H9 (cell line): ENCODE measurements at regions not wholly inside any gene's neighbourhood (a gene's known extent, or its start where the extent isn't known, plus 50 kb on each side); places are given as distances from the start of the nearest gene placed in this dataset.
"Not testable (repeated sequence)": the region's sequence is repeated elsewhere in the genome, so short reads cannot be mapped to it uniquely, and the experiment has no call there.

Experiments used
- DNase-seq: peaks from one replicate; pipeline ENCODE4 v3.0.0-alpha.2; 2017
- H2AFZ ChIP-seq: one replicate; pipeline ENCODE4 v1.6.1; 2013; ENCODE audit warnings: mild to moderate bottlenecking, low read length, control low read depth, moderate library complexity
- H2AK5ac ChIP-seq: 2 replicates; pipeline ENCODE4 v1.6.1; 2013; ENCODE audit warnings: low read length, control low read depth, mixed read lengths; ENCODE audit not compliant: insufficient read length
- H2BK120ac ChIP-seq: one replicate; pipeline ENCODE4 v1.6.1; 2013; ENCODE audit warnings: low read depth, mild to moderate bottlenecking, low read length, control low read depth, inconsistent platforms; ENCODE audit not compliant: poor library complexity, severe bottlenecking
- H2BK12ac ChIP-seq: 2 replicates; pipeline ENCODE4 v1.6.1; 2013; ENCODE audit warnings: low read length, control low read depth, mixed read lengths, low read depth; ENCODE audit not compliant: insufficient read length
- H2BK15ac ChIP-seq: 2 replicates; pipeline ENCODE4 v1.6.1; 2013; ENCODE audit warnings: low read depth, low read length, control low read depth
- H2BK20ac ChIP-seq: one replicate; pipeline ENCODE4 v1.6.1; 2013; ENCODE audit warnings: low read depth, mild to moderate bottlenecking, low read length, control low read depth, inconsistent platforms; ENCODE audit not compliant: poor library complexity, severe bottlenecking
- H2BK5ac ChIP-seq: 2 replicates; pipeline ENCODE4 v1.6.1; 2013; ENCODE audit warnings: low read length, control low read depth, mixed read lengths; ENCODE audit not compliant: insufficient read length
- H3K14ac ChIP-seq: 2 replicates; pipeline ENCODE4 v1.6.1; 2013; ENCODE audit warnings: low read length, control low read depth; ENCODE audit not compliant: insufficient read depth
- H3K18ac ChIP-seq: 2 replicates; pipeline ENCODE4 v1.6.1; 2013; ENCODE audit warnings: low read depth, mild to moderate bottlenecking, mixed read lengths, low read length, control low read depth; ENCODE audit not compliant: insufficient read length
- H3K23ac ChIP-seq: 2 replicates; pipeline ENCODE4 v1.6.1; 2013; ENCODE audit warnings: low read length, control low read depth, mixed read lengths, low read depth; ENCODE audit not compliant: insufficient read length
- H3K23me2 ChIP-seq: 2 replicates; pipeline ENCODE4 v1.6.1; 2013; ENCODE audit warnings: low read depth, mild to moderate bottlenecking, mixed read lengths, low read length, control low read depth; ENCODE audit not compliant: insufficient read length, poor library complexity, severe bottlenecking
- H3K27ac ChIP-seq: 2 replicates; pipeline ENCODE4 v1.5.1; 2013; ENCODE audit warnings: low read length, control low read depth, mixed read lengths, low read depth; ENCODE audit not compliant: insufficient read length
- H3K27me3 ChIP-seq: 2 replicates; pipeline ENCODE4 v1.6.1; 2013; ENCODE audit warnings: low read length, control low read depth, inconsistent platforms; ENCODE audit not compliant: insufficient read depth
- H3K4ac ChIP-seq: 2 replicates; pipeline ENCODE4 v1.6.1; 2013; ENCODE audit warnings: low read depth, mild to moderate bottlenecking, control low read depth, inconsistent platforms, low read length, moderate library complexity
- H3K4me1 ChIP-seq: 2 replicates; pipeline ENCODE4 v1.6.1; 2013; ENCODE audit warnings: low read length, control low read depth, inconsistent platforms; ENCODE audit not compliant: insufficient read depth
- H3K4me2 ChIP-seq: 2 replicates; pipeline ENCODE4 v1.6.1; 2013; ENCODE audit warnings: low read length, control low read depth, mixed read lengths; ENCODE audit not compliant: insufficient read length, insufficient read depth
- H3K56ac ChIP-seq: 2 replicates; pipeline ENCODE4 v1.6.1; 2013; ENCODE audit warnings: low read depth, mild to moderate bottlenecking, mixed read lengths, low read length, control low read depth; ENCODE audit not compliant: insufficient read length
- H3K79me1 ChIP-seq: 2 replicates; pipeline ENCODE4 v1.6.1; 2013; ENCODE audit warnings: low read depth, mild to moderate bottlenecking, moderate library complexity, low read length, control low read depth, inconsistent platforms; ENCODE audit not compliant: insufficient read depth, poor library complexity, severe bottlenecking
- H3K79me2 ChIP-seq: 2 replicates; pipeline ENCODE4 v1.6.1; 2013; ENCODE audit warnings: low read length, control low read depth, inconsistent platforms; ENCODE audit not compliant: insufficient read depth
- H3K9ac ChIP-seq: 2 replicates; pipeline ENCODE4 v1.6.1; 2013; ENCODE audit warnings: low read length, control low read depth, mixed read lengths; ENCODE audit not compliant: insufficient read length; ENCODE audit errors: extremely low read depth
- H3K9me3 ChIP-seq: one replicate; pipeline ENCODE4 v1.6.1; 2013; ENCODE audit warnings: low read depth, low read length, inconsistent platforms; ENCODE audit not compliant: control insufficient read depth
- H3T11ph ChIP-seq: one replicate; pipeline ENCODE4 v1.6.1; 2013; ENCODE audit warnings: mild to moderate bottlenecking, low read length, control low read depth, inconsistent platforms
- H4K20me1 ChIP-seq: one replicate; pipeline ENCODE4 v1.6.1; 2013; ENCODE audit not compliant: control insufficient read depth, insufficient read length, insufficient read depth
- H4K5ac ChIP-seq: 2 replicates; pipeline ENCODE4 v1.6.1; 2013; ENCODE audit warnings: low read depth, mild to moderate bottlenecking, mixed read lengths, low read length, control low read depth; ENCODE audit not compliant: insufficient read length
- H4K8ac ChIP-seq: replicated peaks from 2 replicates; pipeline ENCODE4 v1.6.1; 2013; ENCODE audit warnings: low read length, control low read depth, mixed read lengths, low read depth; ENCODE audit not compliant: insufficient read length
- H4K91ac ChIP-seq: 2 replicates; pipeline ENCODE4 v1.6.1; 2013; ENCODE audit warnings: low read depth, mild to moderate bottlenecking, moderate library complexity, mixed read lengths, low read length, control low read depth; ENCODE audit not compliant: insufficient read length
- H3K27ac Mint-ChIP-seq, 3 experiments: 2 replicates in 2 of 3; 3 replicates in 1 of 3; pipeline ENCODE4 v1.8.0; 2020 to 2021; ENCODE audit warnings: mixed read lengths in 3 of 3, mild to moderate bottlenecking in 1 of 3, moderate library complexity in 1 of 3
- H3K27me3 Mint-ChIP-seq: 2 replicates; pipeline ENCODE4 v1.8.0; 2021; ENCODE audit warnings: low read depth, mild to moderate bottlenecking, moderate library complexity, mixed read lengths
- H3K36me3 Mint-ChIP-seq, 3 experiments: 2 replicates in 2 of 3; 3 replicates in 1 of 3; pipeline ENCODE4 v1.8.0; 2020 to 2021; ENCODE audit warnings: low read depth in 3 of 3, mixed read lengths in 3 of 3; ENCODE audit not compliant: insufficient read depth in 1 of 3
- H3K4me1 Mint-ChIP-seq, 2 experiments: 2 replicates each; pipeline ENCODE4 v1.8.0; 2020; ENCODE audit warnings: mixed read lengths in 2 of 2
- H3K4me3 Mint-ChIP-seq, 2 experiments: 2 replicates in 1 of 2; 3 replicates in 1 of 2; pipeline ENCODE4 v1.8.0; 2020 to 2021; ENCODE audit warnings: mild to moderate bottlenecking in 2 of 2, mixed read lengths in 2 of 2, moderate library complexity in 1 of 2
- H3K9me3 Mint-ChIP-seq, 2 experiments: 2 replicates in 1 of 2; 3 replicates in 1 of 2; pipeline ENCODE4 v1.8.0; 2020; ENCODE audit warnings: mild to moderate bottlenecking in 2 of 2, mixed read lengths in 2 of 2, moderate library complexity in 1 of 2
- CTCF ChIP-seq: fragments of 200-600 bp; sonication (generic); conservative IDR thresholded peaks from 3 replicates; pipeline ENCODE4 v1.8.0; 2021; ENCODE audit warnings: antibody characterized with exemption, mild to moderate bottlenecking
- WGBS: extraction: QIAGEN DNeasy Blood & Tissue Kit; methylation state at CpG from one replicate; pipeline ENCODE4 v1.1.7; 2013; ENCODE audit warnings: missing lambda C conversion rate, low lambda C conversion rate, mixed read lengths; ENCODE audit not compliant: insufficient read length; ENCODE audit errors: extremely low coverage; 5-methylcytosine and 5-hydroxymethylcytosine counted together

- Histone ChIP-seq H3K23me2 (no peaks in the 10 kb centered on the region), H3K23ac (no peak overlapping the region), H3K79me1 (no peaks in the 10 kb centered on the region), H3K9ac (no peak overlapping the region), H3K27ac (no peak overlapping the region), H4K91ac (no peak overlapping the region), H2BK20ac (no peak overlapping the region), H2BK12ac (no peak overlapping the region), H4K8ac (no peak overlapping the region), H3K27me3 (no peaks in the 10 kb centered on the region), H4K5ac (no peak overlapping the region), H3K56ac (no peak overlapping the region), H2BK120ac (no peak overlapping the region), H4K20me1 (no peaks in the 10 kb centered on the region), H3K79me2 (no peaks in the 10 kb centered on the region), H3T11ph (no peak overlapping the region), H2BK5ac (no peak overlapping the region), H3K9me3 (no peaks in the 10 kb centered on the region), H3K18ac (no peak overlapping the region), H3K4ac (no peak overlapping the region), H3K4me1 (no peaks in the 10 kb centered on the region), H3K14ac (no peak overlapping the region), H2AFZ (no peak overlapping the region), H2BK15ac (no peak overlapping the region), H3K4me2 (no peak overlapping the region), H2AK5ac (no peak overlapping the region)
- H3K36me3 Mint-ChIP-seq: no peaks in the 10 kb centered on the region; a peak in 1 of 7 replicates
- no peak overlapping the region for H3K27ac Mint-ChIP-seq
- no peak overlapping the region for H3K4me3 Mint-ChIP-seq
- no peak for DNase-seq
- TF ChIP-seq CTCF: no peak
- no CpG with 5 or more reads among the region's 2 CpGs for WGBS
- H3K27me3 Mint-ChIP-seq: no peaks in the 10 kb centered on the region
- H3K9me3 Mint-ChIP-seq: peaks cover 0 to 3% of the 10 kb centered on the region in 2 experiments; a peak in 2 of 5 replicates
- H3K4me1 Mint-ChIP-seq: no peaks in the 10 kb centered on the region
Measured at GRCh38 chr13:83761631-83762030, 120.6 kb downstream of the SLITRK1 start.

- H3K79me1 ChIP-seq, H3K18ac ChIP-seq, H3K4ac ChIP-seq, H3K4me2 ChIP-seq, H4K91ac ChIP-seq, H2AK5ac ChIP-seq, H3K4me1 ChIP-seq, H3K23me2 ChIP-seq, H3K4me1 Mint-ChIP-seq, H3K4me3 Mint-ChIP-seq, H2AFZ ChIP-seq, H3K9me3 Mint-ChIP-seq, H3K27me3 ChIP-seq, H4K5ac ChIP-seq, H4K8ac ChIP-seq, H3K27ac Mint-ChIP-seq, H3K27ac ChIP-seq, H2BK15ac ChIP-seq, H3K9ac ChIP-seq, H3K23ac ChIP-seq, H3T11ph ChIP-seq, H2BK12ac ChIP-seq, H3K79me2 ChIP-seq, H3K27me3 Mint-ChIP-seq, H2BK20ac ChIP-seq, H3K14ac ChIP-seq, H2BK120ac ChIP-seq, H3K56ac ChIP-seq, H4K20me1 ChIP-seq, DNase-seq, H3K9me3 ChIP-seq, H2BK5ac ChIP-seq: not testable (repeated sequence)
- WGBS: no CpG with 5 or more reads among the region's 2 CpGs
- peaks cover 0 to 11% (median 0%) of the 10 kb centered on the region in 3 experiments; a peak in 2 of 7 replicates for H3K36me3 Mint-ChIP-seq
Measured at GRCh38 chr13:83755210-83755609, 127.1 kb downstream of the SLITRK1 start.
